HEK293T (cell line): ENCODE measurements at regions not wholly inside any gene's neighbourhood (a gene's known extent, or its start where the extent isn't known, plus 50 kb on each side); places are given as distances from the start of the nearest gene placed in this dataset.

ENCODE experiments used
- ARNT ChIP-seq: fragments of 450-650 bp; IDR thresholded peaks from 2 replicates; pipeline ENCODE4 v1.6.1; 2017; ENCODE audit warnings: mild to moderate bottlenecking
- CTBP1 ChIP-seq: fragments of 450-650 bp; IDR thresholded peaks from 2 replicates; pipeline ENCODE4 v1.6.1; 2016; ENCODE audit warnings: borderline replicate concordance
- ELF4 ChIP-seq: fragments of 450-650 bp; IDR thresholded peaks from 2 replicates; pipeline ENCODE4 v1.6.1; 2017; ENCODE audit warnings: antibody characterized with exemption
- FOXA1 ChIP-seq: fragments of 450-650 bp; IDR thresholded peaks from 2 replicates; pipeline ENCODE4 v1.6.1; 2016; ENCODE audit warnings: mild to moderate bottlenecking
- HDGF ChIP-seq: fragments of 450-650 bp; IDR thresholded peaks from 2 replicates; pipeline ENCODE4 v1.6.1; 2017; ENCODE audit warnings: antibody characterized with exemption, borderline replicate concordance
- NFRKB ChIP-seq: fragments of 450-650 bp; IDR thresholded peaks from 2 replicates; pipeline ENCODE4 v1.6.1; 2016; ENCODE audit warnings: mild to moderate bottlenecking, moderate library complexity
- SP1 ChIP-seq: fragments of 450-650 bp; IDR thresholded peaks from 2 replicates; pipeline ENCODE4 v1.6.1; 2017
- SUZ12 ChIP-seq: fragments of 450-650 bp; IDR thresholded peaks from 2 replicates; pipeline ENCODE4 v1.6.1; 2016; ENCODE audit warnings: mild to moderate bottlenecking
- TARDBP ChIP-seq: fragments of 450-650 bp; IDR thresholded peaks from 2 replicates; pipeline ENCODE4 v1.6.1; 2016
- ZNF384 ChIP-seq: fragments of 450-650 bp; IDR thresholded peaks from 2 replicates; pipeline ENCODE4 v1.6.1; 2016

- TF ChIP-seq SUZ12 (no peak), NFRKB (no peak), CTBP1 (no peak), SP1 (no peak), ARNT (no peak), FOXA1 (no peak), HDGF (no peak), ZNF384 (no peak), ELF4 (no peak), TARDBP (no peak)
Measured at GRCh38 chr1:56070601-56071000, 508.8 kb downstream of the PLPP3 start.
